RWPE2 (cell line): ENCODE measurements at regions not wholly inside any gene's neighbourhood (a gene's known extent, or its start where the extent isn't known, plus 50 kb on each side); places are given as distances from the start of the nearest gene placed in this dataset.

Source experiments
- ATAC-seq: fragments of 200-7000 bp; cut with Tn5 transposase; 3 replicates; pipeline ENCODE4 v1.9.1; 2021; ENCODE audit warnings: low read depth
- DNase-seq: peaks from one replicate; pipeline ENCODE4 v3.0.0-alpha.2; 2020; ENCODE audit warnings: low spot score
- H3K27ac ChIP-seq: fragments of 450-650 bp; 2 replicates; pipeline ENCODE4 v1.5.1; 2017; ENCODE audit warnings: mild to moderate bottlenecking; ENCODE audit not compliant: poor library complexity, severe bottlenecking
- H3K27me3 ChIP-seq: fragments of 250-450 bp; sonication (Bioruptor Pico); 2 replicates; pipeline ENCODE4 v1.5.1; 2021; ENCODE audit warnings: mild to moderate bottlenecking, moderate library complexity; ENCODE audit not compliant: insufficient read depth, poor library complexity, severe bottlenecking
- H3K36me3 ChIP-seq: fragments of 250-450 bp; sonication (Bioruptor Pico); 2 replicates; pipeline ENCODE4 v1.5.1; 2020; ENCODE audit warnings: low read depth, mild to moderate bottlenecking, moderate library complexity
- H3K4me1 ChIP-seq: fragments of 250-450 bp; sonication (Bioruptor Pico); 2 replicates; pipeline ENCODE4 v1.5.1; 2021; ENCODE audit warnings: mild to moderate bottlenecking, moderate library complexity; ENCODE audit not compliant: insufficient read depth, poor library complexity, severe bottlenecking
- H3K4me3 ChIP-seq: fragments of 250-450 bp; sonication (Bioruptor Pico); 2 replicates; pipeline ENCODE4 v1.5.1; 2021; ENCODE audit warnings: mild to moderate bottlenecking, moderate library complexity; ENCODE audit not compliant: severe bottlenecking
- H3K9me3 ChIP-seq: fragments of 250-450 bp; sonication (Bioruptor Pico); 2 replicates; pipeline ENCODE4 v1.5.1; 2021; ENCODE audit warnings: mild to moderate bottlenecking, moderate library complexity; ENCODE audit not compliant: severe bottlenecking
- CTCF ChIP-seq: fragments of 450-650 bp; IDR thresholded peaks from one replicate; pipeline ENCODE4 v1.5.1; 2017; ENCODE audit warnings: mild to moderate bottlenecking, moderate library complexity; ENCODE audit not compliant: poor library complexity, severe bottlenecking

- Histone ChIP-seq H3K4me1 (no peaks in the 10 kb centered on the region), H3K27me3 (no peaks in the 10 kb centered on the region), H3K27ac (no peak overlapping the region), H3K36me3 (no peaks in the 10 kb centered on the region), H3K4me3 (no peak overlapping the region), H3K9me3 (no peaks in the 10 kb centered on the region)
- no peak for ATAC-seq
- no peak for TF ChIP-seq CTCF
- no peak for DNase-seq
Observed at GRCh38 chr4:75235359-75235951, 278.7 kb downstream of the RCHY1 start.

GRCh38 chr4:75232546-75232945 lies 281.7 kb downstream of the RCHY1 start:
- DNase-seq (no peak), ATAC-seq (no peak)
- Histone ChIP-seq H3K27ac (no peak overlapping the region), H3K4me3 (no peak overlapping the region), H3K4me1 (no peaks in the 10 kb centered on the region), H3K9me3 (no peaks in the 10 kb centered on the region), H3K36me3 (no peaks in the 10 kb centered on the region), H3K27me3 (no peaks in the 10 kb centered on the region)
- TF ChIP-seq CTCF: no peak

GRCh38 chr4:75229806-75230570 lies 284.2 kb downstream of the RCHY1 start:
- H3K27ac ChIP-seq: no peak overlapping the region
- DNase-seq: no peak
- H3K9me3 ChIP-seq: no peaks in the 10 kb centered on the region
- H3K36me3 ChIP-seq: no peaks in the 10 kb centered on the region
- no peaks in the 10 kb centered on the region for H3K4me1 ChIP-seq
- no peaks in the 10 kb centered on the region for H3K27me3 ChIP-seq
- ATAC-seq: no peak
- TF ChIP-seq CTCF: no peak
- no peak overlapping the region for H3K4me3 ChIP-seq

- H3K27me3 ChIP-seq: no peaks in the 10 kb centered on the region
- no peak for TF ChIP-seq CTCF
- H3K27ac ChIP-seq: no peak overlapping the region
- no peaks in the 10 kb centered on the region for H3K4me1 ChIP-seq
- no peak overlapping the region for H3K4me3 ChIP-seq
- no peak for DNase-seq
- H3K9me3 ChIP-seq: no peaks in the 10 kb centered on the region
- H3K36me3 ChIP-seq: no peaks in the 10 kb centered on the region
- ATAC-seq: no peak
Observed at GRCh38 chr4:75213480-75213879, 280.6 kb downstream of the PARM1 start.

GRCh38 chr4:75211422-75211821 lies 278.5 kb downstream of the PARM1 start:
- no peaks in the 10 kb centered on the region for H3K4me1 ChIP-seq
- H3K4me3 ChIP-seq: no peak overlapping the region
- no peaks in the 10 kb centered on the region for H3K9me3 ChIP-seq
- H3K36me3 ChIP-seq: no peaks in the 10 kb centered on the region
- TF ChIP-seq CTCF: no peak
- no peaks in the 10 kb centered on the region for H3K27me3 ChIP-seq
- no peak overlapping the region for H3K27ac ChIP-seq
- no peak for DNase-seq
- ATAC-seq: no peak
